ENCODE measurements at regions not wholly inside any gene's neighbourhood (a gene's known extent, or its start where the extent isn't known, plus 50 kb on each side); places are given as distances from the start of the nearest gene placed in this dataset.

GRCh38 chr1:70895531-70895930, 152.1 kb downstream of the PTGER3 start:
- DNase-seq: no peak

- no peak for DNase-seq
Measured at GRCh38 chr1:70896224-70896623, 151.4 kb downstream of the PTGER3 start.

- no peak for DNase-seq
Measured at GRCh38 chr1:70897273-70897672, 150.3 kb downstream of the PTGER3 start.

- no peak for DNase-seq
Measured at GRCh38 chr1:70899735-70900134, 147.9 kb downstream of the PTGER3 start.

GRCh38 chr1:70902211-70902610, 145.4 kb downstream of the PTGER3 start:
- DNase-seq: no peak

GRCh38 chr1:70906800-70907199, 140.8 kb downstream of the PTGER3 start:
- no peak for DNase-seq

- DNase-seq: no peak
Measured at GRCh38 chr1:70907563-70908310, 139.9 kb downstream of the PTGER3 start.

GRCh38 chr1:70909262-70909822, 138.3 kb downstream of the PTGER3 start:
- no peak for DNase-seq

- no peak for DNase-seq
Measured at GRCh38 chr1:70910013-70910412, 137.6 kb downstream of the PTGER3 start.

- no peak for DNase-seq
Measured at GRCh38 chr1:70911861-70912260, 135.8 kb downstream of the PTGER3 start.

GRCh38 chr1:70914224-70914623, 133.4 kb downstream of the PTGER3 start:
- no peak for DNase-seq

GRCh38 chr1:70915258-70916033, 132.2 kb downstream of the PTGER3 start:
- DNase-seq: no peak

- DNase-seq: no peak
Measured at GRCh38 chr1:70916034-70916427, 131.6 kb downstream of the PTGER3 start.

GRCh38 chr1:70919706-70920323, 127.8 kb downstream of the PTGER3 start:
- no peak for DNase-seq

Measured in right forelimb (tissue), 1 donor.